ENCODE measurements at regions not wholly inside any gene's neighbourhood (a gene's known extent, or its start where the extent isn't known, plus 50 kb on each side); places are given as distances from the start of the nearest gene placed in this dataset.

- Mint-ChIP-seq H3K9me3 (peaks cover 3% of the 10 kb centered on the region), H3K36me3 (ENCODE audit: low read depth) (no peaks in the 10 kb centered on the region), H3K4me1 (ENCODE audit: low read depth) (no peaks in the 10 kb centered on the region), H3K27ac (no peak overlapping the region), H3K4me3 (ENCODE audit: low read depth) (no peak overlapping the region), H3K27me3 (ENCODE audit: low read depth) (no peaks in the 10 kb centered on the region)
- no peak for DNase-seq (ENCODE audit: low spot score)
- intact Hi-C loops (cut with micrococcal nuclease) = no loop called here
Measured at GRCh38 chr21:27224169-27224568, 257.3 kb upstream of the ADAMTS5 start.

GRCh38 chr21:27221077-27221476, 254.2 kb upstream of the ADAMTS5 start:
- Mint-ChIP-seq H3K36me3 (ENCODE audit: low read depth) (no peaks in the 10 kb centered on the region), H3K9me3 (peaks cover 18% of the 10 kb centered on the region), H3K27ac (no peak overlapping the region), H3K4me1 (ENCODE audit: low read depth) (no peaks in the 10 kb centered on the region), H3K4me3 (ENCODE audit: low read depth) (no peak overlapping the region), H3K27me3 (ENCODE audit: low read depth) (no peaks in the 10 kb centered on the region)
- no peak for DNase-seq (ENCODE audit: low spot score)
- intact Hi-C loops (cut with micrococcal nuclease) = no loop called here

DNA sequence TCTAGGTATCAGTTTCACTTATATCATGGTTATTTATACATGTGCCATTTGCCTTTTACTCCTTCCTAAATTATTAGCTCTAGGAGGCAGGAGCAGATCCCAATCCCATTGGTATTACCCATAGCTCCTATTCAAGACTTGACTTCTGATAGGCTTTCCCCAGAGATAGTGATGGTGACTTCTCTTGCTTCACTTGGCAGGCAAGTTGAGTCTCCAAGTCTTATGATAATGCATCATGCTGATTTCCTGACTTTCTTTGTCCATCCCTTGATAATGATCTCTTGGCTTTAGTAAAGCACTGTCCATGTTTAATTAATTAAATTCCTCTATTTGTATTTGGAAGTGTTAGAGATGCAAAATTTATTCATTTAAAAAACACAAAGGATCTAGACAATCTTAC, 253.5 kb upstream of the ADAMTS5 start:
- intact Hi-C loops (cut with micrococcal nuclease) = no loop called here
- Mint-ChIP-seq H3K27ac (no peak overlapping the region), H3K9me3 (peaks cover 18% of the 10 kb centered on the region)

GRCh38 chr21:27219068-27219467, 252.2 kb upstream of the ADAMTS5 start:
- no peaks in the 10 kb centered on the region for H3K4me1 Mint-ChIP-seq (ENCODE audit: low read depth)
- peaks cover 18% of the 10 kb centered on the region for H3K9me3 Mint-ChIP-seq
- no peak overlapping the region for H3K4me3 Mint-ChIP-seq (ENCODE audit: low read depth)
- no peaks in the 10 kb centered on the region for H3K36me3 Mint-ChIP-seq (ENCODE audit: low read depth)
- intact Hi-C loops (cut with micrococcal nuclease) = no loop called here
- H3K27me3 Mint-ChIP-seq (ENCODE audit: low read depth) = no peaks in the 10 kb centered on the region
- no peak for DNase-seq (ENCODE audit: low spot score)
- no peak overlapping the region for H3K27ac Mint-ChIP-seq

More for the DNA sequence above, 253.5 kb upstream of the ADAMTS5 start:
- no peaks in the 10 kb centered on the region for H3K4me1 Mint-ChIP-seq (ENCODE audit: low read depth)
- no peaks in the 10 kb centered on the region for H3K27me3 Mint-ChIP-seq (ENCODE audit: low read depth)
- no peak for DNase-seq (ENCODE audit: low spot score)
- no peak overlapping the region for H3K4me3 Mint-ChIP-seq (ENCODE audit: low read depth)
- no peaks in the 10 kb centered on the region for H3K36me3 Mint-ChIP-seq (ENCODE audit: low read depth)

DNA sequence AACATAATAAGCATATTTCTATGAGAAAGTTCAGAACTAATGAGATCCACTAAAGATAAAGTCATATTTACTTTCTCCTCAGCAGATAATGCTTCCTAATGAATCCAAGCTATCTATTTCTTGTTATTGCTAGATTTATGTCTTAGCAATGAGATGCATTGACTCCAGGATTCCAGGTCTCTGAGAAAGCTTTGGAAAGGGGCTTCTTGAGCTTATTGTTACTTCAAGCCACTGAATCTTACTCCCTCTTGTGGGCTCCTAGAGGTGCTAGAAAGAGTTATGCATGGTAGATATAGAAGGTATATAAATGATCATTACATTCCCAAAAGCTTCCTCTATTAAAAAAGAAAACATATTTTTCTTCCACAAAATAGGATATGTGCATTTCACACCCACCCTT, 246.4 kb upstream of the ADAMTS5 start:
- no peaks in the 10 kb centered on the region for H3K4me1 Mint-ChIP-seq (ENCODE audit: low read depth)
- intact Hi-C loops (cut with micrococcal nuclease) = no loop called here
- no peak overlapping the region for H3K27ac Mint-ChIP-seq
- no peak overlapping the region for H3K4me3 Mint-ChIP-seq (ENCODE audit: low read depth)
- no peaks in the 10 kb centered on the region for H3K27me3 Mint-ChIP-seq (ENCODE audit: low read depth)
- peaks cover 16% of the 10 kb centered on the region for H3K9me3 Mint-ChIP-seq
- H3K36me3 Mint-ChIP-seq (ENCODE audit: low read depth) = no peaks in the 10 kb centered on the region
- DNase-seq (ENCODE audit: low spot score) = no peak

GRCh38 chr21:27212441-27212840, 245.6 kb upstream of the ADAMTS5 start:
- intact Hi-C loops (cut with micrococcal nuclease) = no loop called here
- no peaks in the 10 kb centered on the region for H3K36me3 Mint-ChIP-seq (ENCODE audit: low read depth)
- no peak overlapping the region for H3K4me3 Mint-ChIP-seq (ENCODE audit: low read depth)
- H3K4me1 Mint-ChIP-seq (ENCODE audit: low read depth) = no peaks in the 10 kb centered on the region
- H3K27ac Mint-ChIP-seq = no peak overlapping the region
- DNase-seq (ENCODE audit: low spot score) = no peak
- H3K27me3 Mint-ChIP-seq (ENCODE audit: low read depth) = no peaks in the 10 kb centered on the region
- H3K9me3 Mint-ChIP-seq = peaks cover 12% of the 10 kb centered on the region

DNA sequence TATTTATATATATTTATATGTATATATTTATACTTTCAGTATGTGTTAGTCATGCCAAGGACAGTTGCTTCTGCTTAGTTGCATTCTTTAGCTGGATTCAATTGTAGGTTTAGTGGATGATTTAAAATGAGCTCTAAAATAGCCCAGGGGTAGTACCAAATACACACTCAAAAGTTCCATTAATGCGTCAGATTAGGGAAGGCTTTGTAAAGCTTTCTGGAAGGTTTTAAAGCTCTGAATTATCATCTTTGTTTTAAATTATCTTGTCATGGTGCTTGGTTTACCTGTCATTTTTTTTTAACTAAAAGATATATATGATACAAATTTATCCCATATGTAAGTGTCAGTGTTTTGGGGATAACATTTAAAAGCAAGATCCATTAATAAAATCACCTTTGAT, 242.7 kb upstream of the ADAMTS5 start:
- Mint-ChIP-seq H3K36me3 (ENCODE audit: low read depth) (no peaks in the 10 kb centered on the region), H3K4me1 (ENCODE audit: low read depth) (no peaks in the 10 kb centered on the region), H3K4me3 (ENCODE audit: low read depth) (no peak overlapping the region), H3K27me3 (ENCODE audit: low read depth) (no peaks in the 10 kb centered on the region), H3K27ac (no peak overlapping the region), H3K9me3 (peaks cover 18% of the 10 kb centered on the region)
- no peak for DNase-seq (ENCODE audit: low spot score)
- intact Hi-C loops (cut with micrococcal nuclease) = no loop called here

DNA sequence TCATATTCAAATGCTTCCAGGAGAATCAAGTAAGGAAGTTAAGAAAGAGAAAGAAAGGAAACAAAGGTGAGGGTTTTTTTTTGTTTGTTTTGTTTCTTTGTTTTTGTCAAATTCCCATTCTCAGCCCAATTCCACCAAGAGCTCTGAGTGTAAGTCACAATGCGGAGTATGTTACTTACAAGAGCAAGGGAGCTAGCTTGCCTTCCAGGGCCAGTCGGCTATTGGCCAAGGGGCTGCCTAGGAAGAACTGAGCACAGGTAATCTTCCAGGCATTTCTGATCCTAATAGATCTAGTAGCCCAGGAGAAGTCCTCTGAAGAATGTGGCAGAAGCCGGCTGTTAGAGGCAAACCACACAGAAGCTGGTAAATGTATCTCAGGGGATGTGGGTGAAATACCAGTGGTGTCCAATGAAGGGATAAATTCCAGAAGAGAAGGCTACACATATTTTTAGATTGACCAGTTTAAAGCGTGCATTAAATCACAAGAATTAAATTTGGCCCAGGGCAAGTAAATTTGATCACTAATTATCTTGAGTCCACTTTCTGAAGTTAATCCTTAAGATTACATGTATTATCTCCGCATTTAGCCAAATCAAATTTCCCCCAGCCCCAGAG, 239.6 kb upstream of the ADAMTS5 start:
- H3K4me3 Mint-ChIP-seq (ENCODE audit: low read depth) = no peak overlapping the region
- H3K27me3 Mint-ChIP-seq (ENCODE audit: low read depth) = no peaks in the 10 kb centered on the region
- no peaks in the 10 kb centered on the region for H3K4me1 Mint-ChIP-seq (ENCODE audit: low read depth)
- H3K9me3 Mint-ChIP-seq = peaks cover 19% of the 10 kb centered on the region
- intact Hi-C loops (cut with micrococcal nuclease) = no loop called here
- DNase-seq (ENCODE audit: low spot score) = no peak
- no peaks in the 10 kb centered on the region for H3K36me3 Mint-ChIP-seq (ENCODE audit: low read depth)
- H3K27ac Mint-ChIP-seq = no peak overlapping the region

- no peak for DNase-seq (ENCODE audit: low spot score)
- H3K4me1 Mint-ChIP-seq (ENCODE audit: low read depth) = no peaks in the 10 kb centered on the region
- peaks cover 36% of the 10 kb centered on the region for H3K9me3 Mint-ChIP-seq
Measured at GRCh38 chr21:27202301-27202700, 235.4 kb upstream of the ADAMTS5 start.

DNA sequence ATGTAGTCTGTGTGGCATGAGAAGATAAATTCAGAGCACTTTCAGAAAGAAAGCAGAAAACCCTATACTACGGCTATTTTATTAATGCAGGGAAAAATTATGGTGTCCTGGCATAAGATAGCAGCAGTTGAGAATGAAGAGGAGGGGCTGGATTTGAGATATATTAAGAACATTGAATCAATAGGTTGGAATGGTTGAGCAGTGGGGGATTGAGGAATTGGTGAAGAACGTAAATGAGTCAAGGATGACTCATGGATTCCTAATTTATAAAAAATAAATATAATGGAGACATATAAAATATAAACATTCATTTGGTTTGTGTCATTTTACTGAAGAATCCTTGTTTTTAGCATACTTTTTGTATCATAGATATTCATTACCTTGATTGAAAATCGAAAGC, 234.3 kb upstream of the ADAMTS5 start:
- intact Hi-C loops (cut with micrococcal nuclease) = no loop called here

More at GRCh38 chr21:27202301-27202700, 235.4 kb upstream of the ADAMTS5 start:
- no peaks in the 10 kb centered on the region for H3K27me3 Mint-ChIP-seq (ENCODE audit: low read depth)
- H3K27ac Mint-ChIP-seq = no peak overlapping the region
- H3K36me3 Mint-ChIP-seq (ENCODE audit: low read depth) = no peaks in the 10 kb centered on the region
- intact Hi-C loops (cut with micrococcal nuclease) = no loop called here
- H3K4me3 Mint-ChIP-seq (ENCODE audit: low read depth) = no peak overlapping the region

GRCh38 chr21:27196651-27197050, 229.8 kb upstream of the ADAMTS5 start:
- H3K27ac Mint-ChIP-seq = no peak overlapping the region
- H3K4me3 Mint-ChIP-seq (ENCODE audit: low read depth) = no peak overlapping the region
- peaks cover 33% of the 10 kb centered on the region for H3K9me3 Mint-ChIP-seq
- H3K27me3 Mint-ChIP-seq (ENCODE audit: low read depth) = no peaks in the 10 kb centered on the region
- H3K36me3 Mint-ChIP-seq (ENCODE audit: low read depth) = no peaks in the 10 kb centered on the region
- intact Hi-C loops (cut with micrococcal nuclease) = no loop called here
- no peak for DNase-seq (ENCODE audit: low spot score)
- no peaks in the 10 kb centered on the region for H3K4me1 Mint-ChIP-seq (ENCODE audit: low read depth)

More for the DNA sequence above, 234.3 kb upstream of the ADAMTS5 start:
- DNase-seq (ENCODE audit: low spot score) = no peak
- H3K36me3 Mint-ChIP-seq (ENCODE audit: low read depth) = no peaks in the 10 kb centered on the region
- H3K4me3 Mint-ChIP-seq (ENCODE audit: low read depth) = no peak overlapping the region
- no peaks in the 10 kb centered on the region for H3K4me1 Mint-ChIP-seq (ENCODE audit: low read depth)
- H3K27me3 Mint-ChIP-seq (ENCODE audit: low read depth) = no peaks in the 10 kb centered on the region
- H3K27ac Mint-ChIP-seq = no peak overlapping the region
- H3K9me3 Mint-ChIP-seq = peaks cover 31% of the 10 kb centered on the region

DNA sequence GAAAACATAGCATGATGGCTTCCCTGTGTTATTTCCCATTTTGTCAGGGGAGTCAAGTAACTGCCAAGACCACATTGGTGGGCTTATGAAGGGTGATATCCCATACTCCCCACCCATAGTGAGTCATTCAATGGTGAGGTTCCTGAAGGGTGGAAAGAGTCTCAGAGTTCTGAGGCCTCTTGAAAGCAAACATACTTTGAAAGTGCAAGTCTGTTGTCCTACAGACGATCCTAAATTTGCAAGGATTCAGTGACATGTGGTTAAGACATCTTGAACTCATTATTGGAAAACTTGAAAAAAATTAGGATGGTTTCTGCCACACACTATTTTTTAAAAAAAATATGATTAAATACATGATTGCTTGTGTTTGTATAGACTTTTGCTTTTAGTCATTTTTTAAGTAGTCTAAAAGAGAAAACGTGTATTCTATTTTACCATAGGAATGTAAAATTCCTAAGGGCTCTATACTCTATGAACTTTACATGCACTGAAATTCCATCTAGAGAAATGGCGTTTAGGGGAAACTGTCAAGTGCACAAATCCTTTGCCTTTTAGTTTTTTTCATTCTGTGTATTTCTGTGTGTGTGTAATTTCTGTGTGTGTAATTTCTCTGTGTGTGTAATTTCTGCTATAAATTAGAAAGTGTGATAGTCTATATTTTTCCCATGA, 225.5 kb upstream of the ADAMTS5 start:
- H3K36me3 Mint-ChIP-seq (ENCODE audit: low read depth) = no peaks in the 10 kb centered on the region
- no peak overlapping the region for H3K4me3 Mint-ChIP-seq (ENCODE audit: low read depth)
- H3K27me3 Mint-ChIP-seq (ENCODE audit: low read depth) = no peaks in the 10 kb centered on the region
- no peak overlapping the region for H3K27ac Mint-ChIP-seq
- H3K4me1 Mint-ChIP-seq (ENCODE audit: low read depth) = no peaks in the 10 kb centered on the region
- peaks cover 22% of the 10 kb centered on the region for H3K9me3 Mint-ChIP-seq
- intact Hi-C loops (cut with micrococcal nuclease) = no loop called here
- no peak for DNase-seq (ENCODE audit: low spot score)

- no peak overlapping the region for H3K4me3 Mint-ChIP-seq (ENCODE audit: low read depth)
- peaks cover 22% of the 10 kb centered on the region for H3K9me3 Mint-ChIP-seq
- H3K36me3 Mint-ChIP-seq (ENCODE audit: low read depth) = no peaks in the 10 kb centered on the region
- no peaks in the 10 kb centered on the region for H3K4me1 Mint-ChIP-seq (ENCODE audit: low read depth)
- DNase-seq (ENCODE audit: low spot score) = no peak
- intact Hi-C loops (cut with micrococcal nuclease) = no loop called here
- H3K27ac Mint-ChIP-seq = no peak overlapping the region
- H3K27me3 Mint-ChIP-seq (ENCODE audit: low read depth) = no peaks in the 10 kb centered on the region
Measured at GRCh38 chr21:27190601-27191000, 223.7 kb upstream of the ADAMTS5 start.
